ENCODE measurements at regions not wholly inside any gene's neighbourhood (a gene's known extent, or its start where the extent isn't known, plus 50 kb on each side); places are given as distances from the start of the nearest gene placed in this dataset.
"Not testable (repeated sequence)": the region's sequence is repeated elsewhere in the genome, so short reads cannot be mapped to it uniquely, and the experiment has no call there.

DNA sequence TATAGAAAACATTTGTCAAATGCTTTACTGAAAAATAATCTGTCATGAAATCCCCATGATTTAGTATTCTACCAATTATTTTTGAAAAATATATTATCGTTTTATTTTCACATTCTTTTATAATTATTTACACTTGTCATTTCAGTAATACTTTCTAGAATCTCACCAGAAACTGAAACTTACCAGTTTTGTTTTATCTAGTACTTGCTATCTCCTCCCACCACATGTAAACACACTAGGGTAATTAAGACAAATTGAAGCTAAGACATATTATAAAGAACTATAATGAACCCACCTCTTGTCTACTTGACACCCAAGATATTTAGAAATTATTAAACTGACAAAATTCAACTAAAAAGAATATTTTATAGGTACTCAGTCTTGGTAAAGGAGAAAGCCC lies 51.5 kb upstream of the GRM3 start:
- DNase-seq (ENCODE audit: low read depth in 2 of 2): no peak

DNA sequence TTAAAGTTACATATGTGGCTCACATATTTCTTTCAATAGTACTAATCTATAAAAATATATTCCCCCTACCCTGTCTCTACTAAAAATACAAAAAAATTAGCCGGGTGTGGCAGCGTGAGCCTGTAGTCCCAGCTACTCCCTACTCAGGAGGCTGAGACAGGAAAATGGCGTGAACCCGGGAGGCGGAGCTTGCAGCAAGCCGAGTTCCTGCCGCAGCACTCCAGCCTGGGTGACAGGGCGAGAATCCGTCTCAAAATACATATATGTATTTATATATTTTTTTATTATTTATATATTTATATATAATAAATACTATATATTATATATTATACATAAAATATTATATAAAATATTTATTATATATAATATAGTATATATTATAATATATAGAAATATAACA lies 69.7 kb upstream of the GRM3 start:
- no peak for DNase-seq (ENCODE audit: low read depth in 2 of 2)

DNA sequence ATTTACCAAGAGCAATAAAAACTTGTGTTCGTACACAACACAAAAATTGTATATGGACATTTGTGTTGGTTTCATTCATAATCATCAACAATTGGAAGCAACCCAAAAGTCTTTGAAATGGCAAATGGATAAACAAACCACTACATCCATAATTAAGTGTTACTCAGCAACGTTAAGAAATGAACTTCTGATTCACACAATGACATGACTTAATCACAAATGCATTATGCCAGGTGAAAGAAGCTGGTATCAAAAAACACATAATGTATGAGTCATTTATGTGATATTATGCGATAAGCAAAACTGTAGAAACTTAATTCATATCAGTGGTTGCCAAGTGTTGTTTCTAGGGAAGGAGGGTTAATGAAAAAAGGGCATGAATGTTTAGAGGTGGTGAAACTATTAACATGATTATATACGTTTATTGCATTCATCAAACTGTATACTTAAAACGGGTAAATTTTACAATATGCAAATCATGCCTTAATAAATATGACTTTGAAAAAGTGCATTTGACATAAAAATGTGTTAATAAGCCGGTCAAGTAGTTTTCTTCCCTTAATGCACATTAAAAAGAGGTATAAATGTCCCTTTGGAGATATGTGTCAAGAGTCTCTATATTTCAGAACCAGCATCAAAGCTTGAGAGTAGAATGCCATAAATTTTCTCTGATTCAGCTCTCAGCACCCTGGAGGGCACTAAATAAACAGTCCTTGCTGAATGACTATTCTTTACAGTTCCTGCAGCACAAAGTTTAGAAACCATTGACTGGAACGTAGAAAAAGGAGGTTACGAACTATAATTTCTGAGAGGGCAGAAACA lies 84.8 kb upstream of the GRM3 start:
- DNase-seq (ENCODE audit: low read depth in 2 of 2): no peak

DNA sequence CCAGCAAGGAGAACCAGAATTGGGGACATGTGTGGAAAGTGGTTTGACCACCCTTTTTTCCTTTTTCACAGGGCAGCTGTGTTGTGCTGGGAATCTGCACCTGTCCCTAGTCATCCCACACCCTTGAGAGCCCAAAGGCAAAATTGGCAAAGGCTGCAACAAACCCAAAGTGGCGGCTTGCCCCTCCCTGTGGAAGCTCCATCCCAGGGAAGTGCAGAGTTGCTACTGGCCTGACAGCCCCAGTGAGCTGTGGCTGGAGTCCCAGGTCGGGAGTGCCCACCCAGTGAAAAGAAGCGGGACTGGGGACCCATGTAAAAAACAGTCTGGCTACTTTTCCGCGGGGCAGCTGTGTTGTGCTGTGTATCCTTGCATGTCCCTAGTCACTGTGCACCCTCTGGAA lies 109.1 kb upstream of the GRM3 start:
- DNase-seq (ENCODE audit: low read depth in 2 of 2): no peak

DNA sequence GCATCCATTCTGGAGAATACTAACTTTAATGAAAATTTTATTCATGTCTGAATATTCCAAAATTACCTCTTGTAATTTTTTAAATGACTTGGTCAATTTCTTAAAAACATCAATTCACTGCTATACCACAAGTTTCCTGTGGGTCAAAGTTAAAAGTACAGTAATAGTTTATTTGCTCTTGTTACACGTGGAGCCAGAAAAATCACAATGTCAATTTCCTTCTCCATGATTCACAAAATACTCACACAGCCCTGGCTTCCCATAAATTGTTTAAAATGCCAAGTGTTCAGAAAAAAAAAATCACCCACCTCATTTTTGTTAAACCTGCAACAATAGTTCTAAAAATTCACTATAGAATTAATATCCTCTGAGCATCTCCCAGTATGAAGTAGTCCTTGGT lies 139.5 kb upstream of the GRM3 start:
- no peak for DNase-seq (ENCODE audit: low read depth in 2 of 2)

DNA sequence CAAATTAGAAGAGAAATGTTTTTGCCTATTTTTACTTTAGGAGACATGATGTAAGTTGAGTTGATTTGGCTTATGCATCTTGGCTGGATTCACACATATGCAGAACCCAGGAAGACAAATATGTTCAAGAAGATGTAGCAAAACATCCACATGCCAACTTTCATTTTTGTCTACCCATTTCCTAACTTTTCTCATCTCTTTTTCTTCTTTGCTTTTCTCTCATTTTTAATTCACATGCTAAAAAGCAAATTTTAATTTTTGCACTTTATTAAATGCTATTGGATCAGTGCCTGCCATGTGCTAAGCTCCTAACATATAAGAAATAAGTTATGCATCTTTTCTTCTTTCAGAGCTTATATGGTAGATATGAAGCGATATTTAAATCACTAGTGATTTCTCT lies 143.7 kb upstream of the GRM3 start:
- DNase-seq (ENCODE audit: low read depth in 2 of 2): no peak

DNA sequence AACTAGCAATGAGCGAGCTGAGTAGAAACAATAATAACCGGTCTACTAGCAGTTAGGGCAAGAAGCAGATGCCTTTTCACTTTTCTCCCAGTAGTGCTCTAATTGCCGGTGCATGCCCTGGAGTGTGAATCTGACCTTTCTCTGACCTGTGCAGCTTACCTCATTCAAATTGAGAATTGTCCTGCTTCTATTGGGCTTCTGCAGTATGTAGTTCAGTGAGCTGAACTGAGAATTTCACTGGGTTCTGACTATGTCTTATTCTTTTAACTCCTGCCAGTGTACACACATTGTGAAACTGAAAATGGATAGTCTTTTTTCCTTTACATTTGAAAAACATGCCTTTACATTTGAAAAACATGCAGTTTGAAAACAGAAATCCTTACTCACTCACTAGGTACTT lies 157.9 kb upstream of the GRM3 start:
- DNase-seq (ENCODE audit: low read depth in 2 of 2): no peak

DNA sequence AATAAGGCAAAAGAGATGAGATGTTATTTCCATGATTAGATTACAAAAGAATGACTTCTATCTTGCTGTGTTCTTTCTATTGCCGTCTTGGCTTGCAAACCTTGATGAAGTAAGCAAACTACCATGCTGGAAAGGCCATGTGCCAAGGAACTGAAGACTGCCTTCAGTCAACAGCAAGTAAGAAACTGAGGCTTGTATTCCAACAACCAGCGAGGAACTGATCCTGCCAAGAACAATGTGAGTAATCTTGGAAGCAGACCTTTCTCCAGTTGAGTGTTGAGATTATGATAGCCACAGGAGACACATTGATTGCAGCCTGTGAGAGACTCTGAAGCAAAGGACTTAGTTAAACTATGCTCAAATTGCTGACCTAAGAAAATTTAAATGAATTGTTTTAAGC lies 164.6 kb upstream of the GRM3 start:
- no peak for DNase-seq (ENCODE audit: low read depth in 2 of 2)

DNA sequence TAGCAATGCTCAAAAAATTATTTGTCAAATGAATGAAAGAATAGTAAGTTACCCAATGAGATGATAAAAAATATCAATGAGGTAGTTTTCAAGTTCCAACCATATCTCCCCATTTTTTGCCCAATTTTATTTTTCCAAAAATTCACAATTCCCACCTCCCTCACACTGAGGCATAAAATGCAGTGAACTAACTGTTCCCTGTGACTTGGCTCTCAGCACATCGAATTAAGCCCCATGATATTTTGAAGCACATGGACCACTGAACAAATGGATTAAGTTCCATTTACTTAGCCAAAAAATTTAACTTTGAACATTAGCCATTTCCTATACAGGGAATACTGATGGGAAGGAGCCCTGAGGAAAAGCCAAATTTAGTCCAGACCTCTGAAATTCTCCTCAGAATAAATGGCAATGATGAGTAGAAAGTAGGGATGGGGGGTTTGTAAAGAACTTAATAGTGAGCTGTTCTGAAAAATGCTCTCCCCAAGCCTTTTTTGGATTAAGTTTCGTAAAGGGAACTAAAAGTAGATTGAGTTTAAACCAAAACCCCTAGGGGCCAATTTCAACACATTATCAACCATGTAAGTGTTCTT lies 166.3 kb upstream of the GRM3 start:
- DNase-seq (ENCODE audit: low read depth in 2 of 2): no peak

DNA sequence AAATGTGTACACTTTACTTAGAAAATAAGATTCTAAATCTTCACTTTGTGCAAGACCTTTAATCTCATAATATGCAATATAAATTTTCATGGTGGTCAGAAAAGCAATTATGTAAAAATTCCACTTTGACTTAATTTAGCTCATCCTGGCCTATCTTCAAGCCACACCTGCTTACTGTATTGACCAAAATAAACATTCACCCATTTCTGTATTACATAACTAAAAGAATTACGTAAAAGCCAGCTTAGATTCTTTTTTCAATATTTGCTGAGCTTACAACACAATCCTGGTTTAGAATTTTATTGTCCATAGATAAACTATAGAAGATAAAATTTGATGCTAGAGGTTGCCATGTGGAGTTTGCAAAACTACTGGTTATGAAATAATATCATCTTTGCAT lies 172.9 kb upstream of the GRM3 start:
- DNase-seq (ENCODE audit: low read depth in 2 of 2): no peak

DNA sequence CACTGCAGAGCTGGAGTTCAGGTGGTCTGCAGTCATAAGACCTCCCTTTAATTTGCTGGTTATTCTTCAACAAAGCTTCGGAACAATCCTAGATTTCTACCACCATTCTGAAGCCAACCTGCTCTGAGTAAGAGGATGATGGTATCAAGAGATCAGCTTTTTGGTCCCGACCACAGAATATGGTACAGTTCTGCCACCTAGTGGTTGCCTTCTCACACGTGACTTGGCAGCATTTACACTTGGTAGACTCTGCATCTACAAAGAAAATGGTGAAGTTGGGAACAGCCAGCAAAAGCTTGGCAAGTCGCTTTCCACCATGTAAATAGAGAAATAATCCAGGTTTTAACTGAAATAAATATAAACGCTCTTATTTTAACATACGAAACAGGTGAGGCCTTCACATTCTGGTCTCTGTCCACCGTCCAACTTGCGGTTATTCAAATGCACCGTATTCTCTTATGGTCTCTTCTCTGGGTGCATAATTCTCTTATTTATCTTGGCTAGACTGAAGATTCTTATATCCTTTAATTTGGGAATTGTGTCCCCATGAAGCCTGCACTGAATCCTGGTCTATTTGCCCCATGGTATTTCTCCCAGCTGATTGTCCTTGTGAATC lies 173.9 kb upstream of the GRM3 start:
- peak; percentile 4 to 22 for DNase-seq (ENCODE audit: low read depth in 2 of 2)

DNA sequence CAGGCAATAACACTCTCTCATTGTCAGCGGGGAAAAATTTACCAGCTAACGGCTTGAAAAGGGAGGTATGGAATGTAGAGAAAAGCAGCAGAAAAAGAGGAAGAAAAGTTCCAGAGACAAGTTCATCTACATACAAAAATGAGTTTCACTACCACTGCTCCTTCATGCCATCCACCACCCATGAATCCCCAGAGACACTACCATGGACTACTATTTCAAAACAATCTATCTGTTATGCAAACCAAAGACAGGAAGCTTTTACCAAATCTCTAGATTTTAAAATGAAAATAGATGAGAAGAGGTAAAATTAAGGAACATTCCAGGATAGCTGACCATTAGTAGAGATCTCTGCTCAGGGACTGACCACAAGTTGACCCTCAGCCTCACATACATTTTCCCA lies 189.0 kb upstream of the GRM3 start:
- DNase-seq (ENCODE audit: low read depth in 2 of 2): no peak

DNA sequence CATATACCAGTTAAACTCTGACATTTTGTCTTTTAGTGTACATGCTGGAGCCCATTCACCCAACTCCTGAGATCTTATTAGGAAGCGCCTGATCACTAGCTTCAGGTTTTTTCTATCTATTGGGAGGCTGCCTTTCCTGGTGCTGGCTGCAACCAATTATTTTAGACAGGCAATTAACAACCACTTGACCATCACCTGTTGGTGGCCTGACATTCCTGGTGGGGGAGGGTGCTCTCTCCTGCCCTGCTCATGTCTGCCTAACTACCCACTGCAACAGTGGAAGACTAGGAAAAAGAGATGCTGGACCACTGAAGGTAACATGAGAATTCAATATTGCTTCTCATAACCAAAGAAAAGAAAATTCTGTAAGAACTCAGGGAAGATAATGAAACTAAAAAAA lies 190.3 kb upstream of the GRM3 start:
- DNase-seq (ENCODE audit: low read depth in 2 of 2): no peak

DNA sequence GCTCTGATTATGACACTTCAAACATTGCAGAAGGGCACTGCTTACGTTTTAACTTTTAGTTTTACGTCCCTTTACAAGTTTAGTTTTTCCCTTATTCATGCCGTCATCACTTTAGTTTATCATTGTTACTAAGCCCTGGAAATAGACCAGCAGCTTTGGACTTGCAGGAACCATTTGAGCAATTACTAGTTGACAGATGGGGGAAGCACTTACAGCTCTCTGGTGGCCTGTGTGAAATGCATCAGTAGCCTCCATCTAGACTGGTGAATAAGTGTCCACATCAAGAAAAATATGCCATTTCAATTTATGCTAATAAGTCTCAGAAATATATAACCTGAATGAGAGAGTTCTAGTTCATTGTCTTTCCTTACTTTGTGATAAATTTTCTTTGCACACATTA lies 194.9 kb upstream of the GRM3 start:
- DNase-seq (ENCODE audit: low read depth in 2 of 2): no peak

DNA sequence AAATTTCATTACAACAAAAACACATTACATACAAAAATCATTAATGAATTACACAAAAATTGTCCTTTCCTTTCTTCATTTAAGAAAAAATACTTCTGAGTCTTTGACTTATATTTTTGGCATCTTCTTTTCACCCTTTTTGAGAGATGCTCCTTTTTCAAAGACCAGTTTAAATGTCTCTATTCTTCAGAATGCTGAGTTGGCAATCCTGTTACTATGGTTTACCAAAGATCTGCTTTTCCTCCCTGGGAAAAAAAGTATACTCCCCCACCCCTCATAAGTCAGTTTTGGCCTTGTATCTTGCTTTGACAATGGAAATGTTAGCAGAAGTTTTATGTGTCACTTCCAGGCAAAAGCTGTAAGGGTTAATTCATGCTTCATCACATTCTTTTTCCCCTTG lies 198.4 kb upstream of the GRM3 start:
- no peak for DNase-seq (ENCODE audit: low read depth in 2 of 2)

DNA sequence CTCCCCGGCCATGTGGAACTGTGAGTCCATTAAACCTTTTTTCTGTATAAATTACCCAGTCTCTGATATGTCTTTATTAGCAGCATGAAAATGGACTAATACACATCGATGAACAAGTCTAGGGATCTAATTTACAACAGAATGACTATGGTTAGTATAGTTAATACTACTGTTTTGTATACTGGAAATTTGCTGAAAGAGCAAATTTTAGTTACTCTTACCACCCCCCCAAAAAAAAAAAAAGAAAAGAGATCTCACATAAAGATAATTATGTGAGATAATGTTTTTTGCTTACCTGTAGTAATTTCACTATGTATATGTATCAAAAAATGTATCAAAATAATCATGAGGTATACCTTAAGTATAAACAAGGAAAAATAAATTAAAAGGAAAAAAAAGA lies 199.5 kb upstream of the GRM3 start:
- DNase-seq (ENCODE audit: low read depth in 2 of 2): no peak

DNA sequence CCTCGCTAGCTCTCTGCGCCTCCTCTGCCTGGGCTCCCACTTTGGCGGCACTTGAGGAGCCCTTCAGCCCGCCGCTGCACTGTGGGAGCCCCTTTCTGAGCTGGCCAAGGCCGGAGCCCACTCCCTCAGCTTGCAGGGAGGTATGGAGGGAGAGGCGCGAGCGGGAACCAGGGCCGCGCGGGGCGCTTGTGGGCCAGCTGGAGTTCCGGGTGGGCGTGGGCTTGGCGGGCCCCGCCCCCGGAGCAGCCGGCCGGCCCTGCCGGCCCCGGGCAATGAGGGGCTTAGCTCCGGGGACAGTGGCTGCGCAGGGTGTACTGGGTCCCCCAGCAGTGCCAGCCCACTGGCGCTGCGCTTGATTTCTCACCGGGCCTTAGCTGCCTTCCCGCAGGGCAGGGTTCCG lies 203.3 kb upstream of the GRM3 start:
- not testable (repeated sequence) for DNase-seq (ENCODE audit: low read depth in 2 of 2)

DNA sequence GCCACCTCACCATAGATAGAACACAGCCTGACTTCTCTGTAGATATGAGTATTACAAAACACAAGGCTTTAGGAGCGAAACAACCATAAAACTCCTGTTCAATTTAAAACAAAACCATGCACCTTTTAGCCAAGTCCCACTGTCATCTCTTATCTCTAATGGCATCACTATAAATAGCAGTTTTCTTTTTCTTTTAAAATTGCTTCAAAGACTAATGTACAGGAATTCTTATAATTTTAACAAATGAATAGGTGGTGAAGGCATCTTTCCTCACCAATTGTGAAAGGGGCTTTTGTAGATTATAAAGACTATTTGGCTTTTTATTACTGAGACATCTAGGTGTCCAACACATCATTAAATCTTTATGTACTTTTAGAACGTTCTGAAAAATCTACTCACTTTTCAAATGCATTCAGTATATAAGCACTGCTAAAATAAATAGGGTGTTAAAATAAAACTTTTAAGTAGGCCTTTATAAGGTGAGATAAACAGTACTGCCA lies 205.7 kb upstream of the GRM3 start:
- no peak for DNase-seq (ENCODE audit: low read depth in 2 of 2)

DNA sequence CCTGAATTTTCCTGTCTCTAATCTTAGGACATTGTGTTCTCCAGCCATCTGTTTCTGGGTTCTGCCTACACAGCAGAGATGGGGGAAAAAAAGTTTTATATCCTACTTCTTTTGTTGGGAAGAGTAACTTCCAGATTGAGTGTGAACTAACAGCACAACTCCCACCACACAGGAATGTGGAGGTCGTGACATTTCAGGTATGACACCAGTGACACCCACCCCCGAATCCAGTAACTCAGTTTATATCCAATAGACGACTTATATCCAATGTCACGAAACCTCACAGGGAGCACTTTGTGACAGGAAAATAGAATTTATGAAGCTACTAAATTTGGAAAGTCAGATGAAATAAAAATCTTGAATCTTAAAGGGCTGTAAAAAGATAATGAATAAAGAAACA lies 211.9 kb upstream of the GRM3 start:
- no peak for DNase-seq (ENCODE audit: low read depth in 2 of 2)

DNA sequence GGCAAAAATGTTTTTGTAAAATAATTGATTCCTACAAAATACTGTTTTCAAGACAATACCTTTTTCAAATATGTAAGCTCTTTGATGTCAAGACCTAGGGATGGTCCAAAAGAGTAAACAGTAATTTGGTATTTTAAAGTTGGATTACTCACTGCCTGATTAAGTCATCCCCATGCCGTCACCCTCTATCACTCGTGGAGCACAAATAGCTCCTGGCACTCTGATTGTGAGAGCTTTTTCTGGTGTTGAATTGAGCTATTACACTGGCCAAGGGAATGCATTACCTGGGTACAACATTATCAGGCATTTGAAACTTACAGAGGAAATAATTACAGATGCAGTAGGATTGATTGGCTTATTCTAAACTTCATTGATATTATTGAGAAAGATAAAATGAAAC lies 231.9 kb upstream of the GRM3 start:
- DNase-seq (ENCODE audit: low read depth in 2 of 2): no peak

DNA sequence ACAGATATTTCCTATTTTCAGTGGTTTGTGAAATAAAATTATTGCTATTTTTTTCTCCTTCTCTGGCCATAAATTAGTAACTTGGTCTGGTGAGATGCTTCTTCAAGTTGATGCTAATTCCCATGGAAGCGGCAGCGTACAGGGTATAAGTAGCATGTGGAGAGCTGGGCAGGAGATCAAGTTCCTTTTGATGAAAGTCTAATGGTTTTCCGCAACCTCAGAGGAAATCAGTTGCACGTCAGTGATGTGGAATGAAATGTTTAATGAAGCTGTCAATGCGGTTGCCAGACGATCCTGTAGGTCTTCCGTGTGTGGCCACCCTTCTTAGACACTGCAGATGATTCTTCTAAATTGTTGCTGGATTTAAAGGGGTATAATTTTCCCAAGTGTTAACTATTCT lies 236.4 kb upstream of the GRM3 start:
- no peak for DNase-seq (ENCODE audit: low read depth in 2 of 2)

DNA sequence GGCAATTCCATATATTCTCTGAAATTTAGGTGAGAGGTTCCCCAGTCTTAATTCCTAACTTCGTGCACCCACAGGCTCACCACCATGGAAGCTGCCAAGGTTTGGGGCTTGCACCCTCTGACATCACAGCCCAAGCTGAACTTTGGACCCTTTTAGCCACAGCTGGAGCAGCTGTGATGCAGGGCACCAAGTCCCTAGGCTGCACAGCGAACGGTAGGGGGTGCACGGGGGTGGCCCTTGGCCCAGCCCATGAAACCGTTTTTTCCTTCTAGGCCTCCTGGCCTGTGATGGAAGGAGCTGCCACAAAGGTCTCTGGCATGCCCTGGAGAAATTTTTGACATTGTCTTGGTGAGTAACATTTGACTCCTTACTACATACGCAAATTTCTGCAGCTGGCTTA lies 251.9 kb upstream of the GRM3 start:
- DNase-seq (ENCODE audit: low read depth in 2 of 2): no peak

DNA sequence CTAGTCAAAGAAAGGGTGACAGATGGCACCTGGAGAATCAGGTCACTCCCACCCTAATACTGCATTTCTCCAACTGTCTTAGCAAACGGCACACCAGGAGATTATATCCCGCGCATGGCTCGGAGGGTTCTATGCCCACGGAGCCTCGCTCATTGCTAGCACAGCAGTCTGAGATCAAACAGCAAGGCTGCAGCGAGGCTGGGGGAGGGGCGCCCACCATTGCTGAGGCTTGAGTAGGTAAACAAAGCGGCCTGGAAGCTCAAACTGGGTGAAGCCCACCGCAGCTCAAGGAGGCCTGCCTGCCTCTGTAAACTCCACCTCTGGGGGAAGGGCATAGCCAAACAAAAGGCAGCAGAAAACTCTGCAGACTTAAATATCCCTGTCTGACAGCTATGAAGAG lies 268.1 kb upstream of the GRM3 start:
- DNase-seq (ENCODE audit: low read depth in 2 of 2): not testable (repeated sequence)

Data from stimulated activated CD8-positive, alpha-beta memory T cell treated with anti-CD3 and anti-CD28 coated beads, Interleukin-2, amount 100 ng/mL, for 48 hours (primary cell).